Keratinocyte (primary cell): ENCODE measurements at regions not wholly inside any gene's neighbourhood (a gene's known extent, or its start where the extent isn't known, plus 50 kb on each side); places are given as distances from the start of the nearest gene placed in this dataset.

Experiments
- DNase-seq: peaks from one replicate; pipeline ENCODE4 v3.0.0-alpha.2; 2011; ENCODE audit warnings: low read depth, missing footprints, low spot score
- FAIRE-seq: peaks from 2 replicates; lab custom pipeline; 2011; peaks lifted over from hg19 to GRCh38; lab: Jason Lieb, UNC
- H2AFZ ChIP-seq: 2 replicates; pipeline ENCODE4 v1.6.0; 2012; ENCODE audit warnings: low read length, control low read depth, inconsistent platforms; ENCODE audit not compliant: control insufficient read depth
- H3K27ac ChIP-seq: 2 replicates; pipeline ENCODE4 v1.5.1; 2011; ENCODE audit warnings: low read length; ENCODE audit not compliant: control insufficient read depth, insufficient read depth
- H3K27me3 ChIP-seq: 3 replicates; pipeline ENCODE4 v1.6.0; 2011; ENCODE audit warnings: low read length; ENCODE audit not compliant: control insufficient read depth, insufficient read depth; ENCODE audit errors: extremely low read depth
- H3K36me3 ChIP-seq, 2 experiments: 2 replicates in 1 of 2; 3 replicates in 1 of 2; pipeline ENCODE4 v1.5.1; 2011; ENCODE audit warnings: low read length in 2 of 2, mild to moderate bottlenecking in 1 of 2; ENCODE audit not compliant: control insufficient read depth in 2 of 2, insufficient read depth in 2 of 2; ENCODE audit errors: extremely low read depth in 1 of 2
- H3K4me1 ChIP-seq: 3 replicates; pipeline ENCODE4 v1.5.1; 2011; ENCODE audit warnings: low read length; ENCODE audit not compliant: control insufficient read depth, insufficient read depth; ENCODE audit errors: extremely low read depth
- H3K4me2 ChIP-seq: 3 replicates; pipeline ENCODE4 v1.6.0; 2011; ENCODE audit warnings: low read depth, low read length; ENCODE audit not compliant: control insufficient read depth, insufficient read depth; ENCODE audit errors: extremely low read depth
- H3K4me3 ChIP-seq, 3 experiments: fragments of 200-600 bp in 1 of 3; sonication (generic) in 1 of 3; 2 replicates in 2 of 3; 3 replicates in 1 of 3; pipeline ENCODE4 v1.5.1; 2011 to 2016; ENCODE audit warnings: low read length in 3 of 3, mild to moderate bottlenecking in 3 of 3, control low read depth in 2 of 3, inconsistent platforms in 1 of 3, low read depth in 1 of 3, mixed read lengths in 1 of 3, mixed run types in 1 of 3, moderate library complexity in 1 of 3; ENCODE audit not compliant: control insufficient read depth in 2 of 3, insufficient read depth in 2 of 3; ENCODE audit errors: extremely low read depth in 1 of 3
- H3K79me2 ChIP-seq: 2 replicates; pipeline ENCODE4 v1.6.0; 2012; ENCODE audit warnings: low read length; ENCODE audit not compliant: control insufficient read depth, insufficient read depth
- H3K9ac ChIP-seq: 3 replicates; pipeline ENCODE4 v1.6.0; 2011; ENCODE audit warnings: low read length; ENCODE audit not compliant: control insufficient read depth, insufficient read depth; ENCODE audit errors: extremely low read depth
- H3K9me1 ChIP-seq: 3 replicates; pipeline ENCODE4 v1.6.0; 2011; ENCODE audit warnings: low read length; ENCODE audit not compliant: control insufficient read depth, insufficient read depth; ENCODE audit errors: extremely low read depth
- H3K9me3 ChIP-seq: 2 replicates; pipeline ENCODE4 v1.5.1; 2012; ENCODE audit warnings: low read depth, low read length; ENCODE audit not compliant: control insufficient read depth
- H4K20me1 ChIP-seq: 3 replicates; pipeline ENCODE4 v1.6.0; 2011; ENCODE audit warnings: low read length; ENCODE audit not compliant: control insufficient read depth, insufficient read depth; ENCODE audit errors: extremely low read depth
- CTCF ChIP-seq, 3 experiments: IDR thresholded peaks in 1 of 3; conservative IDR thresholded peaks in 1 of 3; optimal IDR thresholded peaks in 1 of 3; 2 replicates in 2 of 3; 3 replicates in 1 of 3; pipeline versions ENCODE3 to v1.5.1; 2011; ENCODE audit warnings: low read length in 3 of 3, mild to moderate bottlenecking in 3 of 3, moderate library complexity in 2 of 3, control low read depth in 1 of 3, inconsistent platforms in 1 of 3; ENCODE audit not compliant: insufficient read depth in 2 of 3; ENCODE audit errors: extremely low read depth in 1 of 3
- EZH2 ChIP-seq: IDR thresholded peaks from one replicate; pipeline ENCODE4 v1.6.1; 2012; ENCODE audit warnings: inconsistent platforms, mild to moderate bottlenecking, low read length, moderate library complexity
- dilution Hi-C: fragments of 300-500 bp; cut with MboI; formaldehyde crosslinking; loops from one replicate; pipeline ENCODE4 v1.7.0; 2020; ENCODE audit warnings: low sequenced_read_pairs; ENCODE audit not compliant: extremely low pct_ligation_motif_present
- small RNA-seq, 3 experiments: library from RNA; depleted of rRNA; stranded (forward); fragments of <200 nt; gene quantifications; one replicate each; pipeline ENCODE3, GENCODE V24; 2012; ENCODE audit warnings: low read depth in 3 of 3, low replicate concordance in 1 of 3; ENCODE audit not compliant: insufficient read length in 3 of 3

- Histone ChIP-seq H4K20me1 (no peaks in the 10 kb centered on the region), H3K79me2 (no peaks in the 10 kb centered on the region), H2AFZ (no peak overlapping the region), H3K9me1 (no peaks in the 10 kb centered on the region), H3K4me2 (no peak overlapping the region), H3K4me3 (no peak overlapping the region), H3K27me3 (no peaks in the 10 kb centered on the region), H3K9ac (no peak overlapping the region), H3K9me3 (no peaks in the 10 kb centered on the region), H3K4me1 (no peaks in the 10 kb centered on the region), H3K36me3 (no peaks in the 10 kb centered on the region), H3K27ac (no peak overlapping the region)
- TF ChIP-seq CTCF (optimal IDR thresholded peaks at IDR 0.05 in 1 of 3, IDR thresholded peaks at IDR 0.05 in 1 of 3, conservative IDR thresholded peaks at IDR 0.05 in 1 of 3; ENCODE audit: extremely low read depth in 1 of 3, insufficient read depth in 2 of 3, low read length in 3 of 3) (no peak), EZH2 (no peak)
- FAIRE-seq (no peak), DNase-seq (no peak)
- dilution Hi-C loops: no loop called here
Observed at GRCh38 chr13:34886987-34887386, 55.1 kb upstream of the NBEA start.

Small RNAs in the stretch of these regions (small RNA-seq; reads per million reads assigned to genes)
- gene AL356321.1 (0 reads per million in 3 experiments), gene RF00402 (0 reads per million in 3 experiments)
